Keratinocyte (primary cell): ENCODE measurements at regions not wholly inside any gene's neighbourhood (a gene's known extent, or its start where the extent isn't known, plus 50 kb on each side); places are given as distances from the start of the nearest gene placed in this dataset.

ENCODE experiments used
- DNase-seq: peaks from one replicate; pipeline ENCODE4 v3.0.0-alpha.2; 2011; ENCODE audit warnings: low read depth, missing footprints, low spot score
- FAIRE-seq: peaks from 2 replicates; lab custom pipeline; 2011; peaks lifted over from hg19 to GRCh38; lab: Jason Lieb, UNC
- H2AFZ ChIP-seq: 2 replicates; pipeline ENCODE4 v1.6.0; 2012; ENCODE audit warnings: low read length, control low read depth, inconsistent platforms; ENCODE audit not compliant: control insufficient read depth
- H3K27ac ChIP-seq: 2 replicates; pipeline ENCODE4 v1.5.1; 2011; ENCODE audit warnings: low read length; ENCODE audit not compliant: control insufficient read depth, insufficient read depth
- H3K27me3 ChIP-seq: 3 replicates; pipeline ENCODE4 v1.6.0; 2011; ENCODE audit warnings: low read length; ENCODE audit not compliant: control insufficient read depth, insufficient read depth; ENCODE audit errors: extremely low read depth
- H3K36me3 ChIP-seq, 2 experiments: 2 replicates in 1 of 2; 3 replicates in 1 of 2; pipeline ENCODE4 v1.5.1; 2011; ENCODE audit warnings: low read length in 2 of 2, mild to moderate bottlenecking in 1 of 2; ENCODE audit not compliant: control insufficient read depth in 2 of 2, insufficient read depth in 2 of 2; ENCODE audit errors: extremely low read depth in 1 of 2
- H3K4me1 ChIP-seq: 3 replicates; pipeline ENCODE4 v1.5.1; 2011; ENCODE audit warnings: low read length; ENCODE audit not compliant: control insufficient read depth, insufficient read depth; ENCODE audit errors: extremely low read depth
- H3K4me2 ChIP-seq: 3 replicates; pipeline ENCODE4 v1.6.0; 2011; ENCODE audit warnings: low read depth, low read length; ENCODE audit not compliant: control insufficient read depth, insufficient read depth; ENCODE audit errors: extremely low read depth
- H3K4me3 ChIP-seq, 3 experiments: fragments of 200-600 bp in 1 of 3; sonication (generic) in 1 of 3; 2 replicates in 2 of 3; 3 replicates in 1 of 3; pipeline ENCODE4 v1.5.1; 2011 to 2016; ENCODE audit warnings: low read length in 3 of 3, mild to moderate bottlenecking in 3 of 3, control low read depth in 2 of 3, inconsistent platforms in 1 of 3, low read depth in 1 of 3, mixed read lengths in 1 of 3, mixed run types in 1 of 3, moderate library complexity in 1 of 3; ENCODE audit not compliant: control insufficient read depth in 2 of 3, insufficient read depth in 2 of 3; ENCODE audit errors: extremely low read depth in 1 of 3
- H3K79me2 ChIP-seq: 2 replicates; pipeline ENCODE4 v1.6.0; 2012; ENCODE audit warnings: low read length; ENCODE audit not compliant: control insufficient read depth, insufficient read depth
- H3K9ac ChIP-seq: 3 replicates; pipeline ENCODE4 v1.6.0; 2011; ENCODE audit warnings: low read length; ENCODE audit not compliant: control insufficient read depth, insufficient read depth; ENCODE audit errors: extremely low read depth
- H3K9me1 ChIP-seq: 3 replicates; pipeline ENCODE4 v1.6.0; 2011; ENCODE audit warnings: low read length; ENCODE audit not compliant: control insufficient read depth, insufficient read depth; ENCODE audit errors: extremely low read depth
- H3K9me3 ChIP-seq: 2 replicates; pipeline ENCODE4 v1.5.1; 2012; ENCODE audit warnings: low read depth, low read length; ENCODE audit not compliant: control insufficient read depth
- H4K20me1 ChIP-seq: 3 replicates; pipeline ENCODE4 v1.6.0; 2011; ENCODE audit warnings: low read length; ENCODE audit not compliant: control insufficient read depth, insufficient read depth; ENCODE audit errors: extremely low read depth
- EZH2 ChIP-seq: IDR thresholded peaks from one replicate; pipeline ENCODE4 v1.6.1; 2012; ENCODE audit warnings: inconsistent platforms, mild to moderate bottlenecking, low read length, moderate library complexity
- dilution Hi-C: fragments of 300-500 bp; cut with MboI; formaldehyde crosslinking; loops from one replicate; pipeline ENCODE4 v1.7.0; 2020; ENCODE audit warnings: low sequenced_read_pairs; ENCODE audit not compliant: extremely low pct_ligation_motif_present
- TF ChIP-seq, protein P1 (sequence below), 3 experiments: IDR thresholded peaks in 1 of 3; conservative IDR thresholded peaks in 1 of 3; optimal IDR thresholded peaks in 1 of 3; 2 replicates in 2 of 3; 3 replicates in 1 of 3; pipeline versions ENCODE3 to v1.5.1; 2011; ENCODE audit warnings: low read length in 3 of 3, mild to moderate bottlenecking in 3 of 3, moderate library complexity in 2 of 3, control low read depth in 1 of 3, inconsistent platforms in 1 of 3; ENCODE audit not compliant: insufficient read depth in 2 of 3; ENCODE audit errors: extremely low read depth in 1 of 3

DNA sequence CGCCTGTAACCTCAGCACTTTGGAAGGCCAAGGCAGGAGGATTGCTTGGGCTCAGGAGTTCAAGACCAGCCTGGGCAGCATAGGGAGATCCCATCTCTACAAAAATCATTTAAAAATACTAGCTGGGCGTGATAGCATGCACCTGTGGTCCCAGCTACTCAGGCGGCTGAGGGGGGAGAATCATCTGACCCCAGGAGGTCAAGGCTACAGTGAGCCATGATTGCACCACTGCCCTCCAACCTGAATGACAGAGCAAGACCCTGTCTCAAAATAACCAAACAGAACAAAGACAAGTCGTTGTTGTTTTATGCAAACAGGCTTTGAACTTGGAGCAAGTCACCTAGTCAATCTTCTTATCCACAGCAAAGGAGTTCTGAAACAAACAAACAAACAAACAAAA, 82.0 kb upstream of the AKAP13 start:
- dilution Hi-C loops, result no loop called here

DNA sequence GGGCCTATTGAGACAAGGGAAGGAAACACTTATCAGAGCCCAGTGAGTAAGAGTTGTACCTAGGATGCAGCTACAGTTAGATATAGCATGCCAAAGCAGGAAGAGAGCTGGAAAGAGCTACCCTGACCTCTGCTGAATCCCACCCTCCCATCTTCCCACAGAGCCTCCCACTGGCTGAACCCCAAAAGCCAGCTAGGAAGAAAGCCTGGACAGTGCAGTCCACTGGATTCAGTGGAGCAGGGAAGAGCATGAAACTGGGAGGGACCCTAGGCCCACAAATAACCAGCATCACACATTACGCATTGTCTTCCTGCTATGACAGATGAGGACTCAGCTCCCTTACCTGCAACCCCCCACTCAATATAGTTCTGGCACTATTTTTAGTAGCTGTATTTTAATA, 81.5 kb upstream of the AKAP13 start:
- no peak overlapping the region for H3K27ac ChIP-seq
- no peaks in the 10 kb centered on the region for H3K27me3 ChIP-seq
- no peak overlapping the region for H2AFZ ChIP-seq
- TF ChIP-seq EZH2, result no peak
- TF ChIP-seq, protein P1, sequence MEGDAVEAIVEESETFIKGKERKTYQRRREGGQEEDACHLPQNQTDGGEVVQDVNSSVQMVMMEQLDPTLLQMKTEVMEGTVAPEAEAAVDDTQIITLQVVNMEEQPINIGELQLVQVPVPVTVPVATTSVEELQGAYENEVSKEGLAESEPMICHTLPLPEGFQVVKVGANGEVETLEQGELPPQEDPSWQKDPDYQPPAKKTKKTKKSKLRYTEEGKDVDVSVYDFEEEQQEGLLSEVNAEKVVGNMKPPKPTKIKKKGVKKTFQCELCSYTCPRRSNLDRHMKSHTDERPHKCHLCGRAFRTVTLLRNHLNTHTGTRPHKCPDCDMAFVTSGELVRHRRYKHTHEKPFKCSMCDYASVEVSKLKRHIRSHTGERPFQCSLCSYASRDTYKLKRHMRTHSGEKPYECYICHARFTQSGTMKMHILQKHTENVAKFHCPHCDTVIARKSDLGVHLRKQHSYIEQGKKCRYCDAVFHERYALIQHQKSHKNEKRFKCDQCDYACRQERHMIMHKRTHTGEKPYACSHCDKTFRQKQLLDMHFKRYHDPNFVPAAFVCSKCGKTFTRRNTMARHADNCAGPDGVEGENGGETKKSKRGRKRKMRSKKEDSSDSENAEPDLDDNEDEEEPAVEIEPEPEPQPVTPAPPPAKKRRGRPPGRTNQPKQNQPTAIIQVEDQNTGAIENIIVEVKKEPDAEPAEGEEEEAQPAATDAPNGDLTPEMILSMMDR (optimal IDR thresholded peaks at IDR 0.05 in 1 of 3, IDR thresholded peaks at IDR 0.05 in 1 of 3, conservative IDR thresholded peaks at IDR 0.05 in 1 of 3; ENCODE audit: extremely low read depth in 1 of 3, insufficient read depth in 2 of 3, low read length in 3 of 3), result no peak
- H3K9me3 ChIP-seq, result no peaks in the 10 kb centered on the region
- DNase-seq (no peak), FAIRE-seq (no peak)
- dilution Hi-C loops, result no loop called here
- no peaks in the 10 kb centered on the region for H4K20me1 ChIP-seq
- peaks cover 3% of the 10 kb centered on the region for H3K4me1 ChIP-seq
- H3K4me3 ChIP-seq, result no peak overlapping the region
- H3K4me2 ChIP-seq, result no peak overlapping the region
- H3K9me1 ChIP-seq, result no peaks in the 10 kb centered on the region
- no peak overlapping the region for H3K9ac ChIP-seq
- H3K79me2 ChIP-seq, result no peaks in the 10 kb centered on the region
- no peaks in the 10 kb centered on the region for H3K36me3 ChIP-seq

More for the DNA sequence above, 82.0 kb upstream of the AKAP13 start:
- H3K27ac ChIP-seq, result no peak overlapping the region
- H3K4me3 ChIP-seq, result no peak overlapping the region
- DNase-seq (no peak), FAIRE-seq (no peak)
- no peaks in the 10 kb centered on the region for H3K9me1 ChIP-seq
- H3K4me2 ChIP-seq, result no peak overlapping the region
- no peak overlapping the region for H3K9ac ChIP-seq
- no peaks in the 10 kb centered on the region for H3K79me2 ChIP-seq
- H3K36me3 ChIP-seq, result no peaks in the 10 kb centered on the region
- TF ChIP-seq EZH2, result no peak
- TF ChIP-seq, protein P1 (optimal IDR thresholded peaks at IDR 0.05 in 1 of 3, IDR thresholded peaks at IDR 0.05 in 1 of 3, conservative IDR thresholded peaks at IDR 0.05 in 1 of 3; ENCODE audit: extremely low read depth in 1 of 3, insufficient read depth in 2 of 3, low read length in 3 of 3), result no peak
- no peaks in the 10 kb centered on the region for H3K9me3 ChIP-seq
- H3K27me3 ChIP-seq, result no peaks in the 10 kb centered on the region
- no peaks in the 10 kb centered on the region for H4K20me1 ChIP-seq
- no peak overlapping the region for H2AFZ ChIP-seq
- H3K4me1 ChIP-seq, result peaks cover 3% of the 10 kb centered on the region
